OCI-M2 (cell line): ENCODE measurements at regions not wholly inside any gene's neighbourhood (a gene's known extent, or its start where the extent isn't known, plus 50 kb on each side); places are given as distances from the start of the nearest gene placed in this dataset.

Source experiments
- DNase-seq: peaks from one replicate; lab custom pipeline; 2025; ENCODE audit not compliant: unreplicated experiment; lab: John Stamatoyannopoulos, UW

GRCh38 chr4:135236048-135236447 is 1034.5 kb upstream of the PABPC4L start:
- DNase-seq: no peak

GRCh38 chr4:135227842-135228241 is 1026.3 kb upstream of the PABPC4L start:
- no peak for DNase-seq

GRCh38 chr4:135225551-135225950 is 1024.0 kb upstream of the PABPC4L start:
- no peak for DNase-seq

GRCh38 chr4:135210341-135210740 is 1008.8 kb upstream of the PABPC4L start:
- no peak for DNase-seq

GRCh38 chr4:135207531-135207930 is 1005.9 kb upstream of the PABPC4L start:
- no peak for DNase-seq

- no peak for DNase-seq
Observed at GRCh38 chr4:135204311-135204710, 1002.7 kb upstream of the PABPC4L start.

GRCh38 chr4:135201081-135201480 is 999.5 kb upstream of the PABPC4L start:
- DNase-seq: no peak

- no peak for DNase-seq
Observed at GRCh38 chr4:135197641-135198040, 996.1 kb upstream of the PABPC4L start.

GRCh38 chr4:135194477-135194876 is 992.9 kb upstream of the PABPC4L start:
- DNase-seq: no peak

- no peak for DNase-seq
Observed at GRCh38 chr4:135192751-135193535, 991.4 kb upstream of the PABPC4L start.

- DNase-seq: no peak
Observed at GRCh38 chr4:135191596-135191995, 990.0 kb upstream of the PABPC4L start.

- no peak for DNase-seq
Observed at GRCh38 chr4:135186002-135186401, 984.4 kb upstream of the PABPC4L start.

- DNase-seq: no peak
Observed at GRCh38 chr4:135185256-135185655, 983.7 kb upstream of the PABPC4L start.

GRCh38 chr4:135184715-135185114 is 983.1 kb upstream of the PABPC4L start:
- no peak for DNase-seq

GRCh38 chr4:135177321-135177720 is 975.7 kb upstream of the PABPC4L start:
- no peak for DNase-seq

GRCh38 chr4:135166661-135167060 is 965.1 kb upstream of the PABPC4L start:
- no peak for DNase-seq

- DNase-seq: no peak
Observed at GRCh38 chr4:135164601-135165000, 963.0 kb upstream of the PABPC4L start.

GRCh38 chr4:135144498-135144897 is 942.9 kb upstream of the PABPC4L start:
- no peak for DNase-seq

GRCh38 chr4:135124196-135124595 is 922.6 kb upstream of the PABPC4L start:
- DNase-seq: no peak

- no peak for DNase-seq
Observed at GRCh38 chr4:135123632-135124031, 922.0 kb upstream of the PABPC4L start.

- DNase-seq: no peak
Observed at GRCh38 chr4:135122457-135122856, 920.9 kb upstream of the PABPC4L start.

- DNase-seq: no peak
Observed at GRCh38 chr4:135120195-135120594, 918.6 kb upstream of the PABPC4L start.

- no peak for DNase-seq
Observed at GRCh38 chr4:135114079-135114478, 912.5 kb upstream of the PABPC4L start.
